OCI-LY1 (cell line): ENCODE measurements at regions not wholly inside any gene's neighbourhood (a gene's known extent, or its start where the extent isn't known, plus 50 kb on each side); places are given as distances from the start of the nearest gene placed in this dataset.

Experiments used
- H2AFZ ChIP-seq: fragments of 200-600 bp; sonication (generic), shearing (Covaris generic); 2 replicates; pipeline ENCODE4 v1.6.0; 2014; ENCODE audit warnings: antibody characterized with exemption, mild to moderate bottlenecking, low read length
- H3F3A ChIP-seq: fragments of 200-600 bp; sonication (generic), shearing (Covaris generic); 2 replicates; pipeline ENCODE4 v1.6.0; 2014; ENCODE audit warnings: mild to moderate bottlenecking, antibody characterized with exemption, low read length, moderate library complexity; ENCODE audit not compliant: insufficient read depth
- H3K27ac ChIP-seq: fragments of 200-600 bp; sonication (generic); 2 replicates; pipeline ENCODE4 v1.5.1; 2014; ENCODE audit warnings: low read length, mixed run types, mild to moderate bottlenecking, low read depth; ENCODE audit not compliant: poor library complexity, severe bottlenecking
- H3K27me3 ChIP-seq: fragments of 200-600 bp; sonication (generic); 2 replicates; pipeline ENCODE4 v1.6.0; 2014; ENCODE audit warnings: antibody characterized with exemption, mild to moderate bottlenecking, low read length, moderate library complexity; ENCODE audit not compliant: insufficient read depth
- H3K36me3 ChIP-seq: fragments of 200-600 bp; sonication (generic); 2 replicates; pipeline ENCODE4 v1.6.1; 2014; ENCODE audit warnings: mild to moderate bottlenecking, antibody characterized with exemption, low read length, moderate library complexity, mixed read lengths; ENCODE audit not compliant: insufficient read depth
- H3K4me1 ChIP-seq: fragments of 200-600 bp; sonication (generic); 2 replicates; pipeline ENCODE4 v1.5.1; 2014; ENCODE audit warnings: mild to moderate bottlenecking, low read length, moderate library complexity; ENCODE audit not compliant: insufficient read depth, severe bottlenecking
- H3K4me2 ChIP-seq: fragments of 200-600 bp; sonication (generic), shearing (Covaris generic); 2 replicates; pipeline ENCODE4 v1.6.1; 2014; ENCODE audit warnings: low read length
- H3K4me3 ChIP-seq: fragments of 200-600 bp; sonication (generic); 2 replicates; pipeline ENCODE4 v1.5.1; 2014; ENCODE audit warnings: low read length, low read depth, mild to moderate bottlenecking, mixed read lengths; ENCODE audit not compliant: poor library complexity, severe bottlenecking
- H3K79me2 ChIP-seq: fragments of 200-600 bp; shearing (Covaris generic); 2 replicates; pipeline ENCODE4 v1.6.1; 2016; ENCODE audit warnings: mixed run types, low read length, mixed read lengths; ENCODE audit not compliant: insufficient read depth
- H3K9ac ChIP-seq: fragments of 200-600 bp; sonication (generic), shearing (Covaris generic); 2 replicates; pipeline ENCODE4 v1.6.1; 2014; ENCODE audit warnings: mild to moderate bottlenecking, low read length, mixed read lengths
- H3K9me2 ChIP-seq: fragments of 200-600 bp; sonication (generic), shearing (Covaris generic); 2 replicates; pipeline ENCODE4 v1.6.1; 2014; ENCODE audit warnings: low read depth, mild to moderate bottlenecking, low read length, mixed read lengths
- H3K9me3 ChIP-seq: fragments of 200-600 bp; shearing (Covaris generic); 2 replicates; pipeline ENCODE4 v1.6.1; 2014; ENCODE audit warnings: low read length, mixed read lengths
- H4K20me1 ChIP-seq: fragments of 200-600 bp; sonication (generic), shearing (Covaris generic); 2 replicates; pipeline ENCODE4 v1.6.0; 2016; ENCODE audit warnings: mild to moderate bottlenecking, low read length; ENCODE audit not compliant: insufficient read depth
- CTCF ChIP-seq: fragments of 200-600 bp; sonication (generic), shearing (Covaris generic); IDR thresholded peaks from 2 replicates; pipeline ENCODE4 v1.5.1; 2017; ENCODE audit warnings: mild to moderate bottlenecking, antibody characterized with exemption, low read length, moderate library complexity, mixed read lengths
- EZH2 ChIP-seq: fragments of 200-600 bp; sonication (generic), shearing (Covaris generic); IDR thresholded peaks from 2 replicates; pipeline ENCODE4 v1.8.0; 2017; ENCODE audit warnings: borderline replicate concordance, mixed run types, mild to moderate bottlenecking, antibody characterized with exemption, low read length, moderate library complexity, mixed read lengths

GRCh38 chr3:194083637-194084224 is 52.2 kb upstream of the HES1 start:
- H3K9me3 ChIP-seq = no peaks in the 10 kb centered on the region
- H3K4me2 ChIP-seq = no peak overlapping the region
- H3K9ac ChIP-seq = no peak overlapping the region
- H3K4me3 ChIP-seq = no peak overlapping the region
- no peaks in the 10 kb centered on the region for H3F3A ChIP-seq
- peaks cover 13% of the 10 kb centered on the region for H3K27me3 ChIP-seq
- TF ChIP-seq EZH2 (no peak), CTCF (no peak)
- no peak overlapping the region for H3K27ac ChIP-seq
- no peaks in the 10 kb centered on the region for H4K20me1 ChIP-seq
- H3K4me1 ChIP-seq = no peaks in the 10 kb centered on the region
- no peaks in the 10 kb centered on the region for H3K36me3 ChIP-seq
- no peaks in the 10 kb centered on the region for H3K79me2 ChIP-seq
- H2AFZ ChIP-seq = no peak overlapping the region
- no peaks in the 10 kb centered on the region for H3K9me2 ChIP-seq

GRCh38 chr3:194084284-194084683 is 51.7 kb upstream of the HES1 start:
- Histone ChIP-seq H3K9ac (no peak overlapping the region), H3K36me3 (no peaks in the 10 kb centered on the region), H3F3A (no peaks in the 10 kb centered on the region), H2AFZ (no peak overlapping the region), H3K4me2 (no peak overlapping the region), H3K9me2 (no peaks in the 10 kb centered on the region), H4K20me1 (no peaks in the 10 kb centered on the region), H3K79me2 (no peaks in the 10 kb centered on the region), H3K4me3 (no peak overlapping the region), H3K4me1 (no peaks in the 10 kb centered on the region), H3K27me3 (peaks cover 15% of the 10 kb centered on the region), H3K27ac (no peak overlapping the region), H3K9me3 (no peaks in the 10 kb centered on the region)
- TF ChIP-seq CTCF (no peak), EZH2 (no peak)
